NCI-H510A treated with DMSO at 0.1 percent for 48 hours (cell line): ENCODE measurements at regions not wholly inside any gene's neighbourhood (a gene's known extent, or its start where the extent isn't known, plus 50 kb on each side); places are given as distances from the start of the nearest gene placed in this dataset.

Experiments used
- DNase-seq: peaks from one replicate; lab custom pipeline; 2025; lab: John Stamatoyannopoulos, UW

DNA sequence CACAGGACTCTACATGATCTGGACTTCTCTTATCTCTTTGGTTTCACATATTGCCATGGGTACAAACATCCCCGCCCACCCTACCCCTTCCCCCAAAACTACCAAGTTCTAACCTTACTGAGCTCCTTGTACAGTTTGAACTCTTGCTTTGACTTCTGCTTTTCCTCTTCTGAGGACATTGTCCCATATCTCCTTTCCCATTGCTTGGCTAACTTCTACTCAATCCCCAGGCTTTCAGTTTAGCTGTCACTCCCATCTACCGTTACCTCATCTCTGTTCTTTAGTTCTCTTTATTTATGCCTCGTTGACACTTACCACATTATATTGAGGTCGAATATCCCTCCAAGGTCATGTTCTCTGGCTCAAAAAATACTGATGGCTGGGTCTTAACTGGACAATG, 393.5 kb upstream of the CADM1 start:
- DNase-seq, result no peak

DNA sequence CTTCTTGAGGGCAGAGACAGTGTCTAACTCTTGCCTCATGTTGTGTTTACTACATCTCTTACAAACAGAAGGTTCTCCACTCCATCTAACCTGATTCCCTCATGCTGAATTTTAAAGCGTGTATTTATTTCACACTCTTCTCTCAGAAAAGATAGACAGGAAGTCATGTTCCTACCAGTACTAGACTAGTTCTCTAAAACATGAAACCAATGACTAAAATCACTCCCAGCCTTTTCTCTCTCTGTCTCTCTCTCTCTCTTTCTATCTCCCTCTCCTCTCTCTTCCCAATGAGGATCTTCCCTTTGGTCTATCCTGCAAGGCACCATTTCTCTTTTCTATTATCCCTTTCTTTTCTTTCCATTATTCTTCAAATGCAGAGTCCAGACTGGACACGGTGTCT, 391.9 kb upstream of the CADM1 start:
- DNase-seq, result no peak

- no peak for DNase-seq
Measured at GRCh38 chr11:115895594-115895993, 391.4 kb upstream of the CADM1 start.

GRCh38 chr11:115894176-115894575, 390.0 kb upstream of the CADM1 start:
- no peak for DNase-seq

DNA sequence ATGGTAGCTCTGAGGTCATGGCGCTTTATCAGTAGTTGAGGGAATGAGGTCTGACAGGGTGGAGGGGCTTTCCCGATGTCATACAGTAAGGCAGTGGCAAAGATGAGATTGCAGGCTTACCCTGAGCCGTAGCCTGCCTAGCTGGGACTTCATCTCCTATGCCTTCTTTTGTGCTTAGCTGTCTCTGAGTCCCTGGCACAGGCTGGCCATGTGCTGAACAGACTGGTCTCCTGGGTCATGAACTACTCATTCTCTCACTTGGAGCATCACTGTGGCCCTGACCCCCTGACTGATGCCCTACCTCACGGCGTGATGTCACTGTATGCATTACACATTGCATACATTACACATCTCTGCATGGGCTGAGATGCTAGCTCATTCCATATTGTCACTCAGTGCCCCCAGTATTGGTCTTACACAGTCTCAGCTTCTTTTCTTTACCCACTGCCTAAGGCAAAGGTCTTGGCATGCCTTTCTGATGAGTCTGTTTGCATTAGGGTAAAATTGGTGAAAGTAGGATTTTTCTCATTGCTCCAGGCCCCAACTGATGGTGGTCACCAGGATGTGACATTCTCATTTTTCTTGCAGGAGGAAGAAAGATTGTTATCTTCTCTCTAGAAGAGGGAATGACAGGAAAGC, 389.4 kb upstream of the CADM1 start:
- DNase-seq, result no peak

DNA sequence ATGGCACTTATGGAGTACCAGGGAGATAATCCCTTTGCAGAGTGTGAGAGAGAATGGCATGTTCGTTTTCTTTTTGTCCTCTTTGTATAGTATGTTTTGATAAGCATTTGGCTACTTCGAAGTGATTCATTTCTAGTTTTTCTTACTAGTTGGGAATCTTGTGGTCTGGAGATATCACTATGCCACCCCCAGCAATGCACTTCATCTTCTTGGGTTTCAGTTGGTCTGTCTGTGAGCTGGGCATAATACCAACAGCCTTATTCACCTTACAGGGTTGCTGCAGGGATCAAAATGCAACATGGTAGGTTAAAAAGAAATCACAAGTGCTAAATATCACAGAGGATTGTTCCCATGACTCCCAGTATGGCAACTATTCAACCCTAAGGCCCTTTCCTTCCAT, 387.8 kb upstream of the CADM1 start:
- DNase-seq, result no peak

DNA sequence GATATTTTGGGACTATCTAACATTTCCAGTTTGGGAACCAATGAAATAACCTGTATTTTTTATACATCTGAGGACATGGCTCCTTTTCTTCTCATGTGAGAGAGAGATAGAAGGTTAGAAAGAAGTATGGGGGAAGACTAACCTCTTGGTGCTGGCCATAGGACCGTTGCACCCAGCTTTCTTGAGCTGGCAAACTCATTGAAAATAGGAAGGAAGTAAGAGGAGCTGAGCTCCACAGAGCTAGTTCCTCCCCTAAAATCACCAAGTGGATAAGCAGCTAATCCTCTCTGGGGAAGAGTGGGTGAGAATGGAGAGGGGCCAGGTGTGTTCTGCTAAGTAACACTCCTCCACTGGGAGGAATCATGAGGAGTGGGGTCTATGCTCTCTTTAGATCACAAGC, 387.4 kb upstream of the CADM1 start:
- DNase-seq, result no peak

GRCh38 chr11:115890500-115890899, 386.3 kb upstream of the CADM1 start:
- no peak for DNase-seq

- DNase-seq, result no peak
Measured at GRCh38 chr11:115889712-115890111, 385.5 kb upstream of the CADM1 start.

DNA sequence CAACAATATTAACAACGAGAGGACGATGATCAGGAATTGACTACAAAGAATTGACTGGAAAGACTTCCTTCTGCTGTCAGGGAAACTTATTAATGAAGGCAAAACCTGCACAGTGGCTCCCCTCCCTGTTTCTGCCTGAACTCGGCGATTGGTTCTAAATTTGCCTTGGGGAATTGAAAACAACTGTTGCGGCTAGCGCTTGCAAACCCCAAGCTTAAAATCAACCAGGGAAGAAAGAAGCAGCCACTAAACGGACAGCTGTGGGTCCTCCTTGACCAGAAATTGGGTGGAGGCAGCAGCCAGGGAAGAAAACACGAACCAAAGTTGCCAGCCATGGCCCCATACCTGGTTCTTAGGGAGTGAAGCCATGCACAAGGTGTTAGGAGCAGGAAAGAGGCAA, 383.5 kb upstream of the CADM1 start:
- no peak for DNase-seq

DNA sequence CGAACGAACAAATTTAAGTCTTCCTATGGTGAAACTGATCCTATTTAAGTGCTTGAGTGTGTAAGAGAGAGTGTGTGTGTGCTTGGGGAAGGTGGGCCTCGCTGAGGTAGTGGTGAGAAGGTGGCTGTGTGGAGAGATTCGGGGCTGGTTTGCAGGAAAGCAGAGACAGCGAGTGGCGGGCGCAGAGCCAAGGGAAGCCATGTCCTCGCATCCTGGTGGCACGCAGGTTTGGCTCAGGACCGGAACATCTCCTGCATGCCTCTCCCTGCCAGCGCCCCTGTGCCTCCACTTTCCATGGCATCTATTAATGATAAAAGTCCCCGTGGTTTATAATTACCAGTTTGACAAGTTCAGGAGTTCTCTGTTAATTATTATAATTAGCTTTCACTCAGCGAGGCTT, 383.1 kb upstream of the CADM1 start:
- no peak for DNase-seq

- no peak for DNase-seq
Measured at GRCh38 chr11:115886422-115886733, 382.2 kb upstream of the CADM1 start.

DNA sequence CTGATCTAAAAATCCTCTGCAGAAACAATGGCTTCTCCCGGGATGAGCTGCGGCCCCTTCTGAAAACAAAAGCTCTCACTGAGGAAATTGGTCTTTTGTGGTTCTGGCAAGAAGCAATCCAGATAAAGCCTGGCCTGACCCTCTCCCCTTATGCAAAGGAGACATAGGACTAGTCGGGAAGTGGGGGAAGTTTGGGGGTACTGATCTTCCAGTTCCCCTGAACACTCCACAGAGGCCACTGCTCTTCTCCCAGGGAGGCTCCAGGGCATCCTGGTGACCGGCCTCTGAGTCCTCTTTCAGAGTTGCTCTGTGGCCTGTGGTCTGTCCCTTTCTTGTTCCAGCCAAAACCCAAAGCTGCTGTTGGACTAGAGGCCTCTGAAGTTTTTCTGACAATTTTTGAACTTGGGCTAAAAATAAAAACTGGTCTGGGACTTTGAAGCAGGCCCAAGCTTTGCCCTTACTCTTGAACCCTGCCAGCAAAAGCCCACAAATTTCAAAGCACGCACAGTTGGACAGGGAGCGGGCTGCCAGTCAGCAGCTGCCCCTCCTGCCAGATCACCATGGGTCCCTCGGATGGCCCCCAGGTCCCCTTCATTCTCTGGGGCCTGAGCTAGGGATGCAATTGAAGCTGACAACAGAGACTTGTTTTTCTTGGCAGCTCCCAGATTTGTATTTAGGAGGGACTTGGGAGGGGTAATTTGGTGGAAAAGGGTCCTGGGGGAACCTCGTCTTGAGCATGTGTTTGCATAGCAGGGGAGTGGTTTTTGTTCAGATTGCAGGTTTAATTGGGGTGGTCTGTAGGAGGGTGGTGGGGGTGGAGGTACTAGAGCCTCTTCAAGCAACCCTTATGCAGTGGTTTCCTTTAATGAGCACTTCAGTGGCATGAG, 381.6 kb upstream of the CADM1 start:
- DNase-seq, result no peak

- DNase-seq, result no peak
Measured at GRCh38 chr11:115884800-115885534, 380.8 kb upstream of the CADM1 start.

- DNase-seq, result no peak
Measured at GRCh38 chr11:115874843-115875242, 370.6 kb upstream of the CADM1 start.

DNA sequence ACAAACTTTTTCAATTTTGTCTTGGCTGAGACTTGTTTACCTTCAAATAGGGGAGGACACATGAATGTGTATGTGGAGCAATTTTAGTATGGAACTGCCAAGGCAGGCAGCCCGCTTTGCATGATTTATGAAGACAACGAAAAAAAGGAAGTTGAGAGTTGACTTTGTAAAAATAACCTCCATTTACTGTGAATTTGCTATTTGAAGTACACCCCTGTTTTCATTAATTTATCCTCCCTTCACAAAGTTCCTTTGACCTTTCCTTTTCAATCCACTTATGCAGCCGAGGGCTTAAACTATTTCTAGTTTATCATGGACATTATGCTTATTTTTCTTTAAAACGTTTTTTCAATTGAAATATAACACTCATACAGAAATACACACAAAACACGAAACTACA, 369.6 kb upstream of the CADM1 start:
- no peak for DNase-seq

DNA sequence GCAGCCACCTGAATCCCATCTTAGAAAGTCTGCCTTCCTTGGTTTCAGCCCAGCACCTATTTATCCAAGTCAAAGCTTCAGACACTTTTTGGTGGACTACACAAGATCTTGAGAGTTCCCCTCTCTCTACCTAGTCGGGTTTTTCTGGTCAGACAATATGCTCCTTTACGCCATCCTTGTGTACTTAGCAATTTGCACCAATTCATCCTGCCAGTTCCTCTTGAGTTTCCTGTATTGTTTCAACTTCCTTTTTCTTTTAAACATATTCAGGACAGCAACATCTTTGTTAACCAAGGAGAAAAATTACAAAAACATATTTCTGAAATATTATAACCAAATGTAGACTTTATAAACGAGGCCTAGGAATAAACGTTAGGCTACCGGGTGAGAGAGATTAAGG, 368.2 kb upstream of the CADM1 start:
- DNase-seq, result peak; percentile 29

DNA sequence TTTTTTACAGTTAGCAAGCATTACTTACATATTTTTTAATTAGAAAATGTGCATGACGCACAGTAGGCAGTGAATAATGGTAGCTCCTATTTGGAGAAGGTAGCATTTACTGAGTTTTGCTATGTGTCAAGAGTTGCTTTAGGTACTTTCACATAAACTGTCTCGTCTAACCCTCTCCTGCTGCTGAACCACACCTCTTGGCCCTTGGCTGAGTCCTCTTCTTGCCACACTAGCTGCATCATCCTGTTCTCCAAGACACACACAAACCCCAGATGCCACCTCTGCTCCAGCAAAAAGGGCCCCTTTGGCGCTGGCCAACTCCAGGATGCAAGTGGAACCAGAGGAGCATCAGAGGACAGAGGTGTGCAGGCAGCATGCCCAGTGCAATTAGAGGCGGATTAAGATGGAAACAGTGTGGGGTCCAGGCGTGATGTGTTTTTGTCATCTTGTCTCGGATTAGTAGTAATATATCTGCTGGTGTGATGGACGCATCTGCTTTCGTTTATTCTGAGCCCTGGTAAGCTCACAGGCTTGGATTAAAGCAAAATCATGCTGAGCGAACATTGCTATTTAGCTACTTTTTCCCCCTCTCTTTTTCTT, 367.0 kb upstream of the CADM1 start:
- DNase-seq, result no peak

DNA sequence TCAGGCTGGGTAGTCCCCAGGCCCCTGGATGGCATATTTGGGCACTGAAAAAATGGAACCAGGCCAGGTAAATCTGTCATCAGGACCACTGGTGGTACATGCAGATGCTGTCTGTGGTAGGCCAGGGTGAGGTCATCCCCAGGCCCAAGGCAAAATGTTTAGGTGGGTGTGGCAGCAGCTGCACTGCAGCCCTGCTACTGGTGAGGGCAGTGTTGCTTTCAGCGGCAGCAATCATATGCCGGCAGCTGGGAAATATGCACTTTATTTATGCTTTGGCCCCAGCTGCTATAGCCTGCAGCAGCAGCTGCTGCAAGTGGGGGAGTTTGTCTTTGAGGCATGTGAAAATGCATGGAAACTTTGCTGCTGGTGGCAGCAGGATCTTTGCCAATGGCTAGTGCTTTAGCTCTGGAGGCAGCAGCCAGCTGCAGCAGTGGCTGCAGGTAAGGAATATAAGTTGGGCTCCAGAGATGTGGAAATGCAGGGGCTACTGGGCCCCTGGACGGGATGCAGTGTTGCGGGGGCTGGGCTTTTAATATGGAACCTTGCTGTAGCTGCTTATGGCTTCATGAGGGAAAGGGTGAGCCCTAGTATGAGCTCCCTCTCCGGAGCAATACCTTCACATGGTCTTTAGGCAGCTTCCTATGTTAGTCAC, 365.7 kb upstream of the CADM1 start:
- DNase-seq, result peak; percentile 84

GRCh38 chr11:115869131-115869530, 364.9 kb upstream of the CADM1 start:
- DNase-seq, result no peak

DNA sequence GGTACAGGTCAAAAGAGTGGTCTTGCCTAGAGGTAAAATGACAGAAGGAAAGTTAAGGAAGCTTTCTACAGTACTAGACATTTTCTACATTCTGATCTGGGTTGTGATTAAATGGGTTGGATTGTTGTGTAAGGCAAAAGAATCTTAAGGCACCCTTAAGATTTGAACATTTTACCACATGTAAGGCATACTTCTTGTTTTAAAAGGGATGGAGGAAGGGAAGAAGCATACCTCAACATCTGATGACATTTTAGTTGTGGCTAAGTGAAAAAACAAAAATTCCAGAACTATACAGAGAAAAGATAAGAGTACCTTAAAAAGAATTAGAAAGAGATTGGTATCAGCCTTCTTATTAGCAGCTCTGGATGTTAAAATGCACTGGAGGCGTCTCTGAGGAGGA, 356.0 kb upstream of the CADM1 start:
- no peak for DNase-seq

DNA sequence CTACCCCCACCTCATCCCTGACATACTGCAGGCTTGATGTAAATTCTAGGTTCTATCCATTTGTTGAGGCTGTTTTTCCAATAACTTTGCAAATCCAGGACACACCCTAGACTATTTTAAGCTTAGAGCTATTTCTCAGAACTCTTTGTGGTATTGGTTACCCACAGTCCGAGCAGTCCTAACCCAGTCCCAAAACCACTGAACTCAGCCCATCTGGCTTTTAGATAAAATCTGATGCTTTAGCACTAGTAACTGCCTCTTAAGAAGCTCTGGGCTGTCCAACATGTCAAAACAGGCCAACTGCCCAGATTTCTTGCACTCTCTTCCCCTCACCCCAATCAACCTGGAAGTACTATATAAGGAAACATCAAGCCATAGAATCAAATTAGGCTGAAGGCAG, 344.4 kb upstream of the CADM1 start:
- DNase-seq, result no peak
